B cell (primary cell): ENCODE measurements at regions not wholly inside any gene's neighbourhood (a gene's known extent, or its start where the extent isn't known, plus 50 kb on each side); places are given as distances from the start of the nearest gene placed in this dataset.

Source experiments
- CTCF ChIP-seq: fragments of 200-600 bp; IDR thresholded peaks from one replicate; pipeline ENCODE4 v1.8.0; 2022; ENCODE audit warnings: antibody characterized with exemption, mild to moderate bottlenecking
- EZH2 ChIP-seq: IDR thresholded peaks from 2 replicates; pipeline ENCODE4 v1.6.1; 2012; ENCODE audit warnings: borderline replicate concordance, low read depth, mild to moderate bottlenecking, moderate library complexity, low read length; ENCODE audit not compliant: insufficient read depth, poor library complexity, severe bottlenecking

DNA sequence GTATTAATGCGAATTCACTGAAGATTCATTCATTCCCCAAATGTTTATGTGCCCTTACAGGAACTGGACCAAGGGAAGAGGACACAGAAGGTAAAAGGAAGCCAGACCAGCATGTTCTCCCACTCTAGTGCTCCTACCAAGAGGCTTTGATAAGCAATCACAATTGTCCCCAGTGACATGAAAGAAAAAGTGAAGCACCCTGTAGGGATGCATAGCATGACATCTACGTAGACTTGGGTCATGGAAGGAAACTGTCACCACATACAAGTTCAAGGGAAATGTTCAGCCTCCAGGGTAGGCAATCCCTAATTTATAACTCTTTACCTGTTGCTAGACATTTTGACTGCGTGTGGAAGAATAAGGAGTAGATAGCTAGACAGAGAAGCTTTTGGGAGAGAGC lies 348.6 kb upstream of the MCTP2 start:
- TF ChIP-seq CTCF (no peak), EZH2 (no peak)
